Neuronal stem cell (in vitro differentiated cells): ENCODE measurements at regions not wholly inside any gene's neighbourhood (a gene's known extent, or its start where the extent isn't known, plus 50 kb on each side); places are given as distances from the start of the nearest gene placed in this dataset.
"Not testable (repeated sequence)": the region's sequence is repeated elsewhere in the genome, so short reads cannot be mapped to it uniquely, and the experiment has no call there.

Experiments used
- DNase-seq: peaks from one replicate; pipeline ENCODE4 v3.0.0-alpha.2; 2013; ENCODE audit warnings: low spot score
- H2AFZ ChIP-seq: one replicate; pipeline ENCODE4 v1.6.1; 2013; ENCODE audit warnings: mild to moderate bottlenecking, low read length, inconsistent platforms
- H2AK5ac ChIP-seq: 2 replicates; pipeline ENCODE4 v1.6.1; 2013; ENCODE audit warnings: low read depth, mild to moderate bottlenecking, inconsistent platforms, low read length, moderate library complexity, mixed read lengths
- H2BK120ac ChIP-seq: 2 replicates; pipeline ENCODE4 v1.6.1; 2013; ENCODE audit warnings: low read depth, mild to moderate bottlenecking, inconsistent platforms, low read length, moderate library complexity, mixed read lengths
- H2BK12ac ChIP-seq: one replicate; pipeline ENCODE4 v1.6.1; 2013; ENCODE audit warnings: low read length, inconsistent platforms
- H2BK15ac ChIP-seq: 2 replicates; pipeline ENCODE4 v1.6.1; 2013; ENCODE audit warnings: mild to moderate bottlenecking, low read length, inconsistent platforms, mixed read lengths
- H2BK5ac ChIP-seq: one replicate; pipeline ENCODE4 v1.6.1; 2013; ENCODE audit warnings: inconsistent platforms, mild to moderate bottlenecking, low read length, moderate library complexity
- H3K14ac ChIP-seq: one replicate; pipeline ENCODE4 v1.6.1; 2013; ENCODE audit warnings: low read length, inconsistent platforms
- H3K18ac ChIP-seq: 2 replicates; pipeline ENCODE4 v1.6.1; 2013; ENCODE audit warnings: low read length, inconsistent platforms
- H3K23ac ChIP-seq: 2 replicates; pipeline ENCODE4 v1.6.1; 2013; ENCODE audit warnings: low read depth, mild to moderate bottlenecking, mixed read lengths, low read length, inconsistent platforms; ENCODE audit not compliant: poor library complexity
- H3K27ac ChIP-seq: replicated peaks from 3 replicates; pipeline ENCODE4 v1.5.1; 2013; ENCODE audit warnings: low read length, inconsistent platforms
- H3K27me3 ChIP-seq, 3 experiments: 2 replicates each; pipeline ENCODE4 v1.6.1; 2013; ENCODE audit warnings: low read length in 3 of 3, mild to moderate bottlenecking in 2 of 3, inconsistent platforms in 1 of 3, low read depth in 1 of 3, mixed read lengths in 1 of 3, moderate library complexity in 1 of 3; ENCODE audit not compliant: control insufficient read depth in 3 of 3, insufficient read depth in 3 of 3
- H3K36me3 ChIP-seq, 2 donors: replicated peaks in 1 of 2; 2 replicates each; pipeline ENCODE4 v1.6.1; 2013; ENCODE audit warnings: low read length in 2 of 2; ENCODE audit not compliant: control insufficient read depth in 2 of 2, insufficient read depth in 2 of 2
- H3K4ac ChIP-seq: 2 replicates; pipeline ENCODE4 v1.6.1; 2013; ENCODE audit warnings: inconsistent platforms, mild to moderate bottlenecking, low read length, moderate library complexity
- H3K4me1 ChIP-seq, 2 donors: 1 replicate in 1 of 2; 2 replicates in 1 of 2; pipeline ENCODE4 v1.6.1; 2013; ENCODE audit warnings: low read length in 2 of 2, low read depth in 1 of 2; ENCODE audit not compliant: control insufficient read depth in 2 of 2, insufficient read depth in 1 of 2
- H3K4me2 ChIP-seq: one replicate; pipeline ENCODE4 v1.6.1; 2013; ENCODE audit warnings: mild to moderate bottlenecking, low read length, inconsistent platforms; ENCODE audit not compliant: insufficient read depth, poor library complexity, severe bottlenecking
- H3K4me3 ChIP-seq, 2 donors: 2 replicates each; pipeline ENCODE4 v1.5.1; 2013; ENCODE audit warnings: low read length in 2 of 2, mild to moderate bottlenecking in 2 of 2, inconsistent platforms in 1 of 2, moderate library complexity in 1 of 2
- H3K79me1 ChIP-seq: one replicate; pipeline ENCODE4 v1.6.1; 2013; ENCODE audit warnings: low read depth, mild to moderate bottlenecking, inconsistent platforms, low read length, moderate library complexity
- H3K9ac ChIP-seq: one replicate; pipeline ENCODE4 v1.6.1; 2013; ENCODE audit warnings: mild to moderate bottlenecking, low read depth, low read length, inconsistent platforms; ENCODE audit not compliant: poor library complexity
- H3K9me3 ChIP-seq, 2 donors: replicated peaks in 1 of 2; 2 replicates each; pipeline versions ENCODE3 to v1.6.1; 2013; ENCODE audit warnings: low read length in 2 of 2, mild to moderate bottlenecking in 2 of 2, inconsistent platforms in 1 of 2, low read depth in 1 of 2, mixed read lengths in 1 of 2, moderate library complexity in 1 of 2; ENCODE audit not compliant: control insufficient read depth in 2 of 2, insufficient read depth in 1 of 2
- H4K8ac ChIP-seq: one replicate; pipeline ENCODE4 v1.6.1; 2013; ENCODE audit warnings: low read depth, mild to moderate bottlenecking, inconsistent platforms, low read length, moderate library complexity
- H4K91ac ChIP-seq: one replicate; pipeline ENCODE4 v1.6.1; 2013; ENCODE audit warnings: low read length, low read depth, mild to moderate bottlenecking, inconsistent platforms; ENCODE audit not compliant: poor library complexity
- WGBS, 2 donors: extraction: QIAGEN DNeasy Blood & Tissue Kit; methylation state at CpG; one replicate each; pipeline ENCODE4 v1.1.7; 2013; ENCODE audit warnings: missing lambda C conversion rate in 2 of 2, mixed read lengths in 1 of 2; ENCODE audit not compliant: insufficient read length in 2 of 2, insufficient replicate concordance in 1 of 2; ENCODE audit errors: extremely low coverage in 2 of 2; 5-methylcytosine and 5-hydroxymethylcytosine counted together

- H2BK12ac ChIP-seq, H3K36me3 ChIP-seq, H4K8ac ChIP-seq, H3K27me3 ChIP-seq, H4K91ac ChIP-seq, H2BK5ac ChIP-seq, H3K9ac ChIP-seq, H3K4me1 ChIP-seq, H3K79me1 ChIP-seq, H3K23ac ChIP-seq, H3K9me3 ChIP-seq, H3K27ac ChIP-seq, H3K18ac ChIP-seq, H2BK120ac ChIP-seq, H2BK15ac ChIP-seq, H3K14ac ChIP-seq, H3K4me3 ChIP-seq, H3K4me2 ChIP-seq, H2AFZ ChIP-seq, H2AK5ac ChIP-seq, H3K4ac ChIP-seq, DNase-seq: not testable (repeated sequence)
- no CpG with 5 or more reads among the region's 5 CpGs for WGBS, 2 donors
Observed at GRCh38 chr9:66278809-66279208, 541.9 kb downstream of the FOXD4L4 start.
